CD8-positive, alpha-beta memory T cell (primary cell): ENCODE measurements at regions not wholly inside any gene's neighbourhood (a gene's known extent, or its start where the extent isn't known, plus 50 kb on each side); places are given as distances from the start of the nearest gene placed in this dataset.

Source experiments
- CTCF ChIA-PET: fragments of 350-600 bp; sonication (Branson Sonifier 250); formaldehyde crosslinking; loops from one replicate; lab custom pipeline; 2021; ENCODE audit warnings: antibody characterized with exemption; lab: Charles Lee
- POLR2A ChIA-PET: fragments of 350-600 bp; sonication (Branson Sonifier 250); formaldehyde crosslinking; loops from one replicate; lab custom pipeline; 2021; ENCODE audit warnings: antibody characterized with exemption; lab: Charles Lee
- DNase-seq, 5 donors: peaks; one replicate each; pipeline versions ENCODE4 v3.0.0 to v3.0.0-alpha.2; 2020 to 2022; ENCODE audit warnings: mixed read lengths in 1 of 5
- H3K27ac ChIP-seq: one replicate; pipeline ENCODE4 v1.7.0; 2013; ENCODE audit warnings: low read depth, mild to moderate bottlenecking, low read length, moderate library complexity
- H3K27me3 ChIP-seq: 2 replicates; pipeline ENCODE4 v1.7.0; 2013; ENCODE audit warnings: low read length, mild to moderate bottlenecking; ENCODE audit not compliant: insufficient read depth, poor library complexity, severe bottlenecking
- H3K36me3 ChIP-seq: 2 replicates; pipeline ENCODE4 v1.7.0; 2013; ENCODE audit warnings: mild to moderate bottlenecking, low read length, moderate library complexity; ENCODE audit not compliant: insufficient read depth
- H3K4me1 ChIP-seq: 2 replicates; pipeline ENCODE4 v1.7.0; 2013; ENCODE audit warnings: mild to moderate bottlenecking, low read length, moderate library complexity; ENCODE audit not compliant: insufficient read depth
- H3K4me3 ChIP-seq: 2 replicates; pipeline ENCODE4 v1.7.0; 2013; ENCODE audit warnings: mild to moderate bottlenecking, low read length
- H3K9me3 ChIP-seq: 2 replicates; pipeline ENCODE4 v1.7.0; 2013; ENCODE audit warnings: mild to moderate bottlenecking, low read length
- H3K27ac Mint-ChIP-seq, 8 donors: one replicate each; pipeline ENCODE4 v1.8.0; 2020 to 2021; ENCODE audit warnings: mixed read lengths in 8 of 8, mild to moderate bottlenecking in 6 of 8, inconsistent platforms in 3 of 8, moderate library complexity in 3 of 8
- H3K27me3 Mint-ChIP-seq, 2 donors: one replicate each; pipeline ENCODE4 v1.8.0; 2020 to 2021; ENCODE audit warnings: mixed read lengths in 2 of 2, mild to moderate bottlenecking in 1 of 2, moderate library complexity in 1 of 2
- H3K36me3 Mint-ChIP-seq, 3 donors: one replicate each; pipeline ENCODE4 v1.8.0; 2020 to 2021; ENCODE audit warnings: mixed read lengths in 3 of 3, inconsistent platforms in 1 of 3, mild to moderate bottlenecking in 1 of 3
- H3K4me1 Mint-ChIP-seq, 3 donors: one replicate each; pipeline ENCODE4 v1.8.0; 2020 to 2021; ENCODE audit warnings: mixed read lengths in 3 of 3, inconsistent platforms in 1 of 3, mild to moderate bottlenecking in 1 of 3
- H3K4me3 Mint-ChIP-seq, 7 donors: one replicate each; pipeline ENCODE4 v1.8.0; 2020 to 2021; ENCODE audit warnings: mixed read lengths in 7 of 7, mild to moderate bottlenecking in 6 of 7, moderate library complexity in 4 of 7, inconsistent platforms in 2 of 7
- H3K9me3 Mint-ChIP-seq, 5 donors: one replicate each; pipeline ENCODE4 v1.8.0; 2020 to 2022; ENCODE audit warnings: mixed read lengths in 5 of 5, mild to moderate bottlenecking in 3 of 5, moderate library complexity in 2 of 5, inconsistent platforms in 1 of 5

- Histone ChIP-seq H3K27me3 (no peaks in the 10 kb centered on the region), H3K4me1 (no peaks in the 10 kb centered on the region), H3K9me3 (no peaks in the 10 kb centered on the region), H3K27ac (no peak overlapping the region), H3K4me3 (no peak overlapping the region), H3K36me3 (no peaks in the 10 kb centered on the region)
- DNase-seq: no peak
- peaks cover 0 to 4% (median 0%) of the 10 kb centered on the region in 3 donors for H3K36me3 Mint-ChIP-seq
- H3K27ac Mint-ChIP-seq: no peak overlapping the region
- POLR2A ChIA-PET: no interaction called here
- H3K9me3 Mint-ChIP-seq: peaks cover 2 to 10% (median 7%) of the 10 kb centered on the region in 5 donors
- H3K4me1 Mint-ChIP-seq: no peaks in the 10 kb centered on the region
- H3K4me3 Mint-ChIP-seq: no peak overlapping the region
- CTCF ChIA-PET: no interaction called here
- H3K27me3 Mint-ChIP-seq: peaks cover 18 to 43% of the 10 kb centered on the region in 2 donors
Observed at GRCh38 chr20:4504814-4505213, 181.4 kb upstream of the PRNP start.

GRCh38 chr20:4502756-4503155 is 183.5 kb upstream of the PRNP start:
- no peak for DNase-seq
- ChIA-PET CTCF (no interaction called here), POLR2A (no interaction called here)
- no peaks in the 10 kb centered on the region for H3K27me3 ChIP-seq
- no peaks in the 10 kb centered on the region for H3K9me3 ChIP-seq
- Mint-ChIP-seq H3K27me3 (peaks cover 24 to 50% of the 10 kb centered on the region in 2 donors), H3K27ac (no peak overlapping the region), H3K4me1 (no peaks in the 10 kb centered on the region), H3K9me3 (peaks cover 0 to 6% (median 4%) of the 10 kb centered on the region in 5 donors), H3K36me3 (peaks cover 0 to 4% (median 0%) of the 10 kb centered on the region in 3 donors), H3K4me3 (no peak overlapping the region)
- H3K27ac ChIP-seq: no peak overlapping the region
- H3K4me3 ChIP-seq: no peak overlapping the region
- H3K4me1 ChIP-seq: no peaks in the 10 kb centered on the region
- H3K36me3 ChIP-seq: no peaks in the 10 kb centered on the region

GRCh38 chr20:4493386-4493785 is 192.9 kb upstream of the PRNP start:
- ChIA-PET POLR2A (no interaction called here), CTCF (no interaction called here)
- no peak for DNase-seq
- Histone ChIP-seq H3K4me1 (no peaks in the 10 kb centered on the region), H3K4me3 (no peak overlapping the region), H3K27ac (no peak overlapping the region), H3K36me3 (no peaks in the 10 kb centered on the region), H3K9me3 (no peaks in the 10 kb centered on the region), H3K27me3 (no peaks in the 10 kb centered on the region)
- H3K9me3 Mint-ChIP-seq: no peaks in the 10 kb centered on the region
- no peaks in the 10 kb centered on the region for H3K36me3 Mint-ChIP-seq
- no peaks in the 10 kb centered on the region for H3K4me1 Mint-ChIP-seq
- H3K27ac Mint-ChIP-seq: no peak overlapping the region
- H3K27me3 Mint-ChIP-seq: peaks cover 13 to 21% of the 10 kb centered on the region in 2 donors
- no peak overlapping the region for H3K4me3 Mint-ChIP-seq

- Histone ChIP-seq H3K4me1 (no peaks in the 10 kb centered on the region), H3K4me3 (no peak overlapping the region), H3K27me3 (no peaks in the 10 kb centered on the region), H3K36me3 (no peaks in the 10 kb centered on the region), H3K9me3 (no peaks in the 10 kb centered on the region), H3K27ac (no peak overlapping the region)
- POLR2A ChIA-PET: no interaction called here
- Mint-ChIP-seq H3K4me3 (no peak overlapping the region), H3K9me3 (no peaks in the 10 kb centered on the region), H3K36me3 (no peaks in the 10 kb centered on the region), H3K4me1 (no peaks in the 10 kb centered on the region), H3K27me3 (peaks cover 19 to 25% of the 10 kb centered on the region in 2 donors), H3K27ac (no peak overlapping the region)
- no peak for DNase-seq
- CTCF ChIA-PET: no interaction called here
Observed at GRCh38 chr20:4491643-4492042, 194.6 kb upstream of the PRNP start.

- POLR2A ChIA-PET: no interaction called here
- no peaks in the 10 kb centered on the region for H3K27me3 ChIP-seq
- no peak overlapping the region for H3K27ac ChIP-seq
- Mint-ChIP-seq H3K36me3 (no peaks in the 10 kb centered on the region), H3K4me1 (no peaks in the 10 kb centered on the region), H3K27ac (no peak overlapping the region), H3K27me3 (peaks cover 25 to 27% of the 10 kb centered on the region in 2 donors), H3K9me3 (no peaks in the 10 kb centered on the region), H3K4me3 (no peak overlapping the region)
- no peak for DNase-seq
- no peaks in the 10 kb centered on the region for H3K4me1 ChIP-seq
- H3K36me3 ChIP-seq: no peaks in the 10 kb centered on the region
- no peak overlapping the region for H3K4me3 ChIP-seq
- no peaks in the 10 kb centered on the region for H3K9me3 ChIP-seq
- CTCF ChIA-PET: no interaction called here
Observed at GRCh38 chr20:4490606-4491280, 195.5 kb upstream of the PRNP start.

- H3K4me3 Mint-ChIP-seq: no peak overlapping the region
Observed at GRCh38 chr20:4490045-4490444, 196.2 kb upstream of the PRNP start.

GRCh38 chr20:4488407-4489339 is 197.6 kb upstream of the PRNP start:
- CTCF ChIA-PET: no interaction called here
- H3K27me3 Mint-ChIP-seq: peaks cover 31 to 42% of the 10 kb centered on the region in 2 donors
- H3K9me3 ChIP-seq: no peaks in the 10 kb centered on the region

More at GRCh38 chr20:4490045-4490444, 196.2 kb upstream of the PRNP start:
- Histone ChIP-seq H3K4me3 (no peak overlapping the region), H3K9me3 (no peaks in the 10 kb centered on the region), H3K27ac (no peak overlapping the region), H3K4me1 (no peaks in the 10 kb centered on the region), H3K27me3 (no peaks in the 10 kb centered on the region), H3K36me3 (no peaks in the 10 kb centered on the region)
- H3K27me3 Mint-ChIP-seq: peaks cover 25 to 33% of the 10 kb centered on the region in 2 donors
- H3K4me1 Mint-ChIP-seq: no peaks in the 10 kb centered on the region
- CTCF ChIA-PET: no interaction called here
- POLR2A ChIA-PET: no interaction called here
- H3K36me3 Mint-ChIP-seq: no peaks in the 10 kb centered on the region
- H3K27ac Mint-ChIP-seq: no peak overlapping the region
- DNase-seq: no peak
- H3K9me3 Mint-ChIP-seq: no peaks in the 10 kb centered on the region

GRCh38 chr20:4484379-4484997 is 201.8 kb upstream of the PRNP start:
- CTCF ChIA-PET: no interaction called here

More at GRCh38 chr20:4488407-4489339, 197.6 kb upstream of the PRNP start:
- Mint-ChIP-seq H3K4me3 (no peak overlapping the region), H3K4me1 (no peaks in the 10 kb centered on the region), H3K27ac (no peak overlapping the region), H3K9me3 (no peaks in the 10 kb centered on the region), H3K36me3 (no peaks in the 10 kb centered on the region)
- H3K36me3 ChIP-seq: no peaks in the 10 kb centered on the region
- no peaks in the 10 kb centered on the region for H3K27me3 ChIP-seq
- POLR2A ChIA-PET: no interaction called here
- no peaks in the 10 kb centered on the region for H3K4me1 ChIP-seq
- no peak overlapping the region for H3K27ac ChIP-seq
- no peak overlapping the region for H3K4me3 ChIP-seq
- DNase-seq: no peak

More at GRCh38 chr20:4484379-4484997, 201.8 kb upstream of the PRNP start:
- no peak for DNase-seq
- peaks cover 36 to 45% of the 10 kb centered on the region in 2 donors for H3K27me3 Mint-ChIP-seq
- H3K9me3 Mint-ChIP-seq: peaks cover 0 to 2% (median 0%) of the 10 kb centered on the region in 5 donors
- no peaks in the 10 kb centered on the region for H3K4me1 ChIP-seq
- POLR2A ChIA-PET: no interaction called here
- H3K27ac ChIP-seq: no peak overlapping the region
- no peaks in the 10 kb centered on the region for H3K36me3 ChIP-seq
- H3K4me3 Mint-ChIP-seq: no peak overlapping the region
- no peak overlapping the region for H3K4me3 ChIP-seq
- H3K9me3 ChIP-seq: no peaks in the 10 kb centered on the region
- H3K4me1 Mint-ChIP-seq: no peaks in the 10 kb centered on the region
- no peaks in the 10 kb centered on the region for H3K36me3 Mint-ChIP-seq
- no peak overlapping the region for H3K27ac Mint-ChIP-seq
- H3K27me3 ChIP-seq: peaks cover 4% of the 10 kb centered on the region
